MG63 (cell line): ENCODE measurements at regions not wholly inside any gene's neighbourhood (a gene's known extent, or its start where the extent isn't known, plus 50 kb on each side); places are given as distances from the start of the nearest gene placed in this dataset.

Experiments
- DNase-seq: peaks from one replicate; pipeline ENCODE4 v3.0.0-alpha.2; 2020
- H3K27me3 ChIP-seq: fragments of 250-450 bp; sonication (Bioruptor Pico); 2 replicates; pipeline ENCODE4 v1.5.1; 2020; ENCODE audit warnings: mild to moderate bottlenecking, moderate library complexity
- H3K36me3 ChIP-seq: fragments of 250-450 bp; sonication (Bioruptor Pico); 2 replicates; pipeline ENCODE4 v1.5.1; 2020; ENCODE audit warnings: mild to moderate bottlenecking, moderate library complexity
- H3K4me3 ChIP-seq: fragments of 250-450 bp; sonication (Bioruptor Pico); 2 replicates; pipeline ENCODE4 v1.5.1; 2020; ENCODE audit warnings: mild to moderate bottlenecking, moderate library complexity
- H3K9me3 ChIP-seq: fragments of 250-450 bp; sonication (Bioruptor Pico); 2 replicates; pipeline ENCODE4 v1.5.1; 2020; ENCODE audit warnings: mild to moderate bottlenecking, moderate library complexity

DNA sequence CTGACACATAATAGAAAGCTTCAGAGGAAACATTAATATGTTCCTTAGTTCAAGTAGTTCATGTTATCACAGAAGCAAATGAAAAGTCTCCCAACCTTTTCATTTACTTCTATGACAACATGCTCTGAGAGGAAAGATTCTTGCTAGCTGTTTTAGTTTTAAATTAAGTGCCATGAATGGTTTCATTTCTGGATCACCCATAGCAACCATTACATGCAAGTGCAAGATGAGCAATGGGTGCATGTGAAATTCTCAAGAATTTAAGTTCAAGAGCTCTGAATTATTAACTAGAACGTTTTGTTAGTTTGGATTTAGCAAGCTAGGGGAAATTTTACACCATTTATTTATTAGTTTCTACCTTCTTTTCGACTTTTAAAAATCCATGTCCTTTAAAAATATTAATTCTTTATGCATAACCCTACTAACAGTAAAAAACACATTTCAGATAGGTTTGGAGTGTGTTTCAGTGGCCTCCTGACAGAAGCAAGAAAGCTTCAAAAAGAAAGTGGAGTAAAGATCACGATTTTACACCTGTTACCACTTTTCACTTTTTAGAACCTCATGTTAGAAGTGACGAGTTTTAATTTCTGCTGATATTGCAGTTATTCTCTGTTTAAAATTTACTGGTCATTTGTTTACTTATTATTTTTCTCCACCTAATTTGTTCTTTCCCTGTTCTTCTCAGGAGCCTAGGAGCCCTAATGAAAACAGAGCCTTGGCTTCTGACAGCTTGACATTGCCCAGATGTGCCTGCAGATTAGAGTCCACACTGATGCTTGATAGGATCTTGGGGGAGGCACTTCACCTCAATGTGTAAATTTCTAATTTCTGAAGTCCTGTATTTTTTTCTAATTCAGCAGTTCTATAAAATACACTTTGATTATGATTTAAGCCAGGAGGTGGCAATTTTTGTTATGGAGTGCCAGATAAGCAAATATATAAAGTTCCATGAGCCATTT is 995.3 kb upstream of the PHF14 start:
- Histone ChIP-seq H3K27me3 (no peaks in the 10 kb centered on the region), H3K9me3 (no peaks in the 10 kb centered on the region), H3K4me3 (no peak overlapping the region), H3K36me3 (no peaks in the 10 kb centered on the region)
- DNase-seq = no peak

DNA sequence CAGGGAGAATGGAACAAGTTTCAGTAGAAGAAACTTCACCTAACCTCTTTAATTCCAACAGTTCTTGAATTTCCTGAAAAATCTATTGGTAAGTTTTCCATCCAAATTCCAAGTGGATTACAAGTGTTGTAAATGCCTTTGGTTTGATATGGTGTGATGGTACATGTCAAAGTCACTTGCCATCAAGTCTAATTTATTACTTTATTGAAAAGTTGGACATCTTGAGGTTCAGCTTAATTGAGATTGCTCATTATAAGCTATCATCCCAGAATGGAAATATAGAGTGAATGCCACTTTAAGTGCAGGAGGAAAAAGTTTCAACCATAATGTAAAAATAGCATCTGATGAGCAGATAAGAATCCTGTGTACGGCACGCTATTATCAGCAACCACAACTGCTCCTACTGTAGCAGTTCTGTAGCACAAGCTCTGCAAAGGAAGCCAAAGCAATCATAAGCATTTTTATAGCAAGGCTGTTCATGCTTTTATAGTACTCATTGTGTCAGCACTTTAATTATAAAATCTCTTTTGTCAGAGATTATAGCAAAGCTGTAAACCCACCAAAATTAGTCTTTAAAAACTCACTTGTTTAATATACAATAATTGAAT is 991.8 kb upstream of the PHF14 start:
- no peak overlapping the region for H3K4me3 ChIP-seq
- H3K36me3 ChIP-seq = no peaks in the 10 kb centered on the region
- H3K9me3 ChIP-seq = no peaks in the 10 kb centered on the region
- H3K27me3 ChIP-seq = no peaks in the 10 kb centered on the region
- no peak for DNase-seq

DNA sequence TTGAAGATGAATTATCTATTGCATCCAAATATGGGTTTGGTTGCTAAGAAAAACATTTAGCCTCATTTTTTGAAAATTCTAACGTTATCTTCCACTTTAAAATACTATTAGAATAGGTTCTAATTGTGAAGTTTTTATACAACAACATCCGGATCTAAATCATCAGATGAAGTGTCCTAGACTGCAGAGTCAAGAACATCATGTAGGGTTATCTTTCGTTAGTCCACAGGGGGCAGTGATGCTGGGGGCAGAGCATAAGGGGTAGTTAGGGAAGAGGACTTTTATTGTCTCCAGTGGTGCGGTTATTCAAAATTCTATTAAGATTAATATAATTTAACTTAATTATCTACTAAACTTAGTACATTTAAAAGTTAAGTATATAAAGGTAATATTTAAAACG is 990.6 kb upstream of the PHF14 start:
- Histone ChIP-seq H3K27me3 (no peaks in the 10 kb centered on the region), H3K4me3 (no peak overlapping the region), H3K9me3 (no peaks in the 10 kb centered on the region), H3K36me3 (no peaks in the 10 kb centered on the region)
- DNase-seq = no peak

DNA sequence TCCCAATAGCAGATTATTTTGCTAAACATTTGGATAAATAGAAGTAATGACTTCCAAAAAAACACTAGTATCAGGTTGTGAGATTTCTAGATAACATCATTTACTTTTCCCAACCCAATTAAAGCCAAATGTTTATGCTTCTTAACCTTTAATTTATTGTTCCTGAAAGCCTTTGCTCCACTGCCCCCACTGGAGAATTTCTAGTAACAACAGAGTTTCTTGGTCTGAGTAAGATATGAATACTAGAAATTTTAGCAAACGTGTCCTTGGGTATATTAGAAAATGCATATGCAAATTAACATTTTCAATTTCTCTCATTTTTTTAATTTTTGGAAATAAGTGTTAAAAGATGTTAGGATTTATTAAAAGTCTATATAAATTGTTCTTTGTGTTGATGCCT is 958.0 kb upstream of the PHF14 start:
- no peaks in the 10 kb centered on the region for H3K27me3 ChIP-seq
- no peak for DNase-seq
- no peaks in the 10 kb centered on the region for H3K36me3 ChIP-seq
- no peaks in the 10 kb centered on the region for H3K9me3 ChIP-seq
- no peak overlapping the region for H3K4me3 ChIP-seq

DNA sequence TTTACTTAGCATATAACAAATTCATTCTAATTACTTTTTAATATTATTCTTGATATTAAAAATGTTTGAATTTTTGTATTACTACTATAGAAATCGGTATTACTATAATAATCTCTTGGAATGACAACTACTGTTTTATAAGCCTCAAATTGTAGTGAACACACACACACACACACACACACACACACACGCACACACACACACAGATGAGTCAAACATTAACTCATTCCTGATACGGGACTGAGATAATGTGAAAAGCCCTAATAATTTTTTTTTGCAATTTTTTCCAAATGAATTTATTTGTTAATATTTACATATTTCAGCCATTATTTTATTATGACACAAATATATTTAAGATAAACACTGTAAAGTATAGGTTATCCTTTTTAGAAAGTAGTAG is 951.2 kb upstream of the PHF14 start:
- no peaks in the 10 kb centered on the region for H3K27me3 ChIP-seq
- no peak overlapping the region for H3K4me3 ChIP-seq
- no peak for DNase-seq
- no peaks in the 10 kb centered on the region for H3K9me3 ChIP-seq
- no peaks in the 10 kb centered on the region for H3K36me3 ChIP-seq

DNA sequence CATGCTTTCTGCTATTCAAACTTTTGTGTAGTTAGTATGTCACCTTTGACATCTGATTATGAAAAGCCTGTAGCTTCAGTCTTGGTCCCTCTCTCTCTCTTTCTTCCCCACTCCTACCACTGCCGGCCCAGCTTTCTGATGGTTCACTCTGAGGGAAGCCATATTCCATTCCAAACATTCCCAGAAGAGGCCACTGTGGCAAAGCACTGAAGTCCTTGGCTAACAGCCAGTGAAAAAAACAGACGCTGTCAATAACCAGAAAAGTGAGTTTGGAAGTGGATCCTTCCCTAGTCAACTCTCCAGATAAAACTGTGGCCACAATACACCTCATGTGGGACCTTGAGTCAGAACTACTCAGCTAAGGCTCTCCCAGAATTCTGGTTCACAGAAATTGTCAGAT is 950.7 kb upstream of the PHF14 start:
- Histone ChIP-seq H3K9me3 (no peaks in the 10 kb centered on the region), H3K4me3 (no peak overlapping the region), H3K36me3 (no peaks in the 10 kb centered on the region), H3K27me3 (no peaks in the 10 kb centered on the region)
- no peak for DNase-seq

DNA sequence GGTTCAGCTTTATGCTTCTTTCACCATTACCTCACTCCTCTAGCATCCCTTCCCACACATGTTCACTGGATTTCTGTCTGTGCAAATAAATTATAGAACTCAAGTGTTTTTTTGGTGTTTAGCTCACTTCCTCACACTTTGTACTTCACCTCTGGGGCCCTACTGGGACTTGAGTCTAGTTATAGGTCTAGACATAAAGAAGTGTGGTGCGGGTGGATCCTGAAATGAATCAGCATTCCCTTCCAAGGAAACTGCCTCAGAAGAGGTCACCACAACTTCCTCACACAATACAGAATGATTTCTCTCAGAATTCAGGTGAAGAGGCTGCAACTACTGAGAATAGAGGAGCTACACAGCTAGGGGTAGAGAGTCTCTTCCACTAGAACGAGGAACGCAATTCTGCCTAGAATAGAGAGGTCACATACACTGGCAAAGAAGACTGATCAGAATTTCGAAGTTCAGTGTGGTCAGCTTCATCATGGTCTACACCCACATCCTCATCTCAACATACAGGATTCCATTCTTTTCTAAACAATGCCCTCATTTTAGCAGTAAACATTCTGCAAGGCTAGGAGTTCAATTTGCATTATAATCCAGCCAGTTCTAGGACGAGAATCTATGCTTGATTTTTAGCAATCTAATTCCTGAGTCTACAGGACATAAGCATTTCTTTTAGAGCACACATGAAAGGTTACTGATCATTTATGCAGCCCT is 938.7 kb upstream of the PHF14 start:
- H3K9me3 ChIP-seq = no peaks in the 10 kb centered on the region
- DNase-seq = no peak
- no peak overlapping the region for H3K4me3 ChIP-seq
- H3K27me3 ChIP-seq = no peaks in the 10 kb centered on the region
- H3K36me3 ChIP-seq = no peaks in the 10 kb centered on the region

DNA sequence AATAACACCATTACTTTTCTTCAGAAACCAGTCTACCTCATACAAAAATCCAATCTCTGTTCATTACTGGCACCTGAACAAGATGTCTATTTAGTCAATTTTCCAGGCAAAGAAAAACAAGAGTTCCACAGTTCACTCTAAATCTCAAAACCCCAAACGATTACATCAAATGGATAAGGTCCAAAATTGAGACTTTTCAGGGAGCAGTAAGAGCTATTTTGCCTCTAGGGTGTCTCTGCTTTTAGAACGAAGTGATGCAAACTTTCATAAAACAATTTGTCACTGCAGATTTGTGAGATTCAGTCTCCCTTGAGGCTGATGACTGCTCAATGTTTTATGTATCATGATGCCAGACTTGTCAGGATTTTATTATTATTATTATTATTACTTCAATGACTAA is 937.0 kb upstream of the PHF14 start:
- H3K4me3 ChIP-seq = no peak overlapping the region
- H3K36me3 ChIP-seq = no peaks in the 10 kb centered on the region
- no peaks in the 10 kb centered on the region for H3K27me3 ChIP-seq
- no peak for DNase-seq
- H3K9me3 ChIP-seq = no peaks in the 10 kb centered on the region

DNA sequence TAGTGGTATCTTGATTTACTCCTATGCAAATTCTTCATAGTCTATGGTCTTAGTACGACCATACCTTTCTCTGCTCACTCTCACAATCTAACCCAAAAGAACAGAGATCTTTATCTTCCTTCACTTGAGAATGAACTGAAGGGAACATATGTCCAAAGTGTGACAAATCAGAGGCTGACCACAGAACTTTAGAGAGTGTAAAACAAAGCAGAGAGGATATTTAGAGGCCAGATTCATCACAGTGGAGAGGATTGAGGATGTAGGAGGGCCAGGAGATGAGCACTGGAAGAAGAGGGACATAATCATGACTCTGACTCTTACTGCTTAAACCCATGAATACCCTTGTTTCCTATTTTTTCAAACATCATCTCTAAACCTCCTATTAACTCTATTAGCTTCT is 935.3 kb upstream of the PHF14 start:
- no peaks in the 10 kb centered on the region for H3K36me3 ChIP-seq
- H3K4me3 ChIP-seq = no peak overlapping the region
- no peaks in the 10 kb centered on the region for H3K27me3 ChIP-seq
- no peaks in the 10 kb centered on the region for H3K9me3 ChIP-seq
- no peak for DNase-seq

DNA sequence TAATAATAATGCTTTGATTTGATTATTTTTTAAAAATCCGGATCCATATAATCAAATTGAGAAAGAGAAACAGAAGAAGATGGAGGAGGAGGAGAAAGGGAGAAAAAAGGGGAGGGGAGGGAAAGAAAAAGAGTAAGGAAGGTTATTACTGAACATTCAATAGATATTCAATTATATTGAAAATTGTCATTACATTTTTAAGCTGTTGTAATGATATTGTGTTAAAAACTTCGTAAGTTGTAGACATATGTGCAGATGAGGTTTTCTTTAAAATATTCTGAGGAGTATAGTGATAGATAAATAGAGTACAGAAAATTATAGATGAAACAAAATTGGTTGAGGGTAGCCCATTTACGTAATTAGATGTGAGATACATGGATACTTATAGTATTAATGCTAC is 933.0 kb upstream of the PHF14 start:
- Histone ChIP-seq H3K36me3 (no peaks in the 10 kb centered on the region), H3K9me3 (no peaks in the 10 kb centered on the region), H3K27me3 (no peaks in the 10 kb centered on the region), H3K4me3 (no peak overlapping the region)
- DNase-seq = no peak

DNA sequence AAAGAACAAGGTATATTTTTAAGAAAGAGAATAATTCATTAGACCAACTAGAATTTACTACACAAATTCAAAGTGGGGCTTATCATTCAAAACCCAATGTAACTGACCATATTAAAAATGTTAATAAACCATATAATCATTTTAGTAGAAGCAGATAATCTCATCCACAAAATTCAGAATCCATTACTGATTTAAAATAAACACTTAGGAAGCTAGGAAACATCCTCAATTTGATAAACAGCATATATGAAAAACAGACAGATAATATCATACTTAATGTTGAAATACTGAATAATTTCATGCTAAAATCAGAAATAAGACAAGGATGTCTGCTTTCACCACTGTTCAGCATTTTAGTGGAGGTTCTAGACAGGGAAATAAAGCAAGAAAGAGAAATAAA is 902.8 kb upstream of the PHF14 start:
- Histone ChIP-seq H3K27me3 (no peaks in the 10 kb centered on the region), H3K36me3 (no peaks in the 10 kb centered on the region), H3K4me3 (no peak overlapping the region), H3K9me3 (no peaks in the 10 kb centered on the region)
- DNase-seq = no peak

DNA sequence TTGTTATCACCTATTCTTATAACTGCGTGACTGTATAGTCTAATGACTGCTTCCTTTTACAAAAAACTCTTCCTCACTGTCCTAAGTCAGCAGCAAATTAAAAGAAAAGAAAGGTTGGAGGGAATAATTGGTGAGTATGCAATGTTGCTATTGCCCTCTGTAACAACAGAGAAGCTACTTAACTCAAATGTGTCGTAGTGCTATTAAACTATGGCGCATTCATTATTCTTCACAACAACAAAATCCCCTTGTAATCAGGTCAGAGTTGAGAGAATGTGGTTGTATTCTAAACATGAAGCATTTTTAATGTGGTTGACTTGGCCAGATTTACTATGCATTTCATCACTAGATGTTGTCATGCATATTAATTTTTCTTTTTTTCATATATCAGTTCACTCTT is 897.8 kb upstream of the PHF14 start:
- DNase-seq = no peak
- Histone ChIP-seq H3K9me3 (no peaks in the 10 kb centered on the region), H3K4me3 (no peak overlapping the region), H3K36me3 (no peaks in the 10 kb centered on the region), H3K27me3 (no peaks in the 10 kb centered on the region)

DNA sequence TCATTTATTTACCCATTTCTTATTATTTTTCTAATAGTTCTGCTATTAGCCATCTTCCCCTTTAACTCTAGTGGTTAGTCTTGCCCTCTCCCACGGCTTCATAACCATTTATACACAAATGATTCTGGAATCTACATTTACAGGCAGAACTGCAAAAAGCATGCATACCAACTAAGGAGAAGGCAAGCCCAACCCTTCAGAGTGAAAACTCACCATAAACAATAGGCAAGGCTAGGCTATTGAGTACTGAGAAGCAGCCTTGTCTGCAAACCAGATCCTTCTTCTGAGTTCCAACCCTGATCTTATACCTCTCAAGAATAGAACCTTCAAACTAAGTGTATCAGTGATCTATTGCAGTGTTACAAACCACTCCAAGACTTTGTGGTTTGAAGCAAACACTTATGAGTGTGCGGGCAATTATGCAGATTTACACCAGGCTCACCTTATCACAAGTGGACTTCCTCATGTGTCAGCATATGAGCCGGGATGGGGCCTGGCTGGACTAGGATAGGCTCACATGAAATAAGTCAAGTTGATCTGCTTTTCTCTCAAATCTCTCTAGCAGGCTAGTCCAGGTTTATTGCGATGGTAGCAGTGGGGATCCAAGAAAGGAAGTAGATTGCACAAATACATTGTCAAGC is 896.9 kb upstream of the PHF14 start:
- no peaks in the 10 kb centered on the region for H3K27me3 ChIP-seq
- no peaks in the 10 kb centered on the region for H3K36me3 ChIP-seq
- H3K4me3 ChIP-seq = no peak overlapping the region
- H3K9me3 ChIP-seq = no peaks in the 10 kb centered on the region
- no peak for DNase-seq

DNA sequence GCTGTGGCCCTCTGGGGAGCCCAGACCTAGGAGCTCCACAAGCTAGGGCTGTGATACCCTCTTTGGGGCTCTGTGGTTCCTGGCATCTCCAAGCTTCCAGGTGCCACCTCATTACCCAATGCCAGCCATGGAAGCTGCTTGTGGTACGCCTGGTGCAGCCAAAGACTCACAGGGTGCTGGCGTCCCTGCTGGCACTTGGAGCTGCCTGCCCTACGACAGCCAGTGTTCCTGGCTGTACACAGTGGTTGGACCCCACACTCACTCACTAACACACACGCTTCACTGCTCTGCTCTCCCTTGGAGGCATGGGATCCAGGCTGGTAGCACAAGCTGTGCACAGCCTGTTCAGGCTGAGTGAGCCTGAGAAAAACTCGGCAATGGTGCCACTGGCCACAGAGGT is 894.1 kb upstream of the PHF14 start:
- no peak for DNase-seq
- Histone ChIP-seq H3K27me3 (no peaks in the 10 kb centered on the region), H3K36me3 (no peaks in the 10 kb centered on the region), H3K4me3 (no peak overlapping the region), H3K9me3 (no peaks in the 10 kb centered on the region)

DNA sequence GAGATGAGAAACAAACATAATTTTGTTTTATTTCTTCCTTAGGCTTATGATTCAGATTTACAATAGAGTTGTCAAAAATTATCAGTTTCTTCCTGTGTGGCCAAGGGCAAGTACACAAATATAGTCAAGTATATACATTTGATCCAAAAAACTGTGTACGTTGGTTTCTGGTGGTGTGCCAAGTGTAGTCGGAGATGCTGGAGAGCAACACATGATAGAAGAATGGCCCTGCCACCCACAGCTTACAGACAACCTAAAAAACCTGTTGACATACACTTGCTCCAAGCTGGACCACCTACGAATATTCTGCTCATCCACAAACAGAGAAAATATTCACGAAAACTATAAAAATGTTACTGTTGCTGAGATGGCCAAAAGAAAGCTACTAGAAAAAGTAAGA is 890.8 kb upstream of the PHF14 start:
- Histone ChIP-seq H3K36me3 (no peaks in the 10 kb centered on the region), H3K4me3 (no peak overlapping the region), H3K9me3 (no peaks in the 10 kb centered on the region), H3K27me3 (no peaks in the 10 kb centered on the region)
- DNase-seq = no peak

DNA sequence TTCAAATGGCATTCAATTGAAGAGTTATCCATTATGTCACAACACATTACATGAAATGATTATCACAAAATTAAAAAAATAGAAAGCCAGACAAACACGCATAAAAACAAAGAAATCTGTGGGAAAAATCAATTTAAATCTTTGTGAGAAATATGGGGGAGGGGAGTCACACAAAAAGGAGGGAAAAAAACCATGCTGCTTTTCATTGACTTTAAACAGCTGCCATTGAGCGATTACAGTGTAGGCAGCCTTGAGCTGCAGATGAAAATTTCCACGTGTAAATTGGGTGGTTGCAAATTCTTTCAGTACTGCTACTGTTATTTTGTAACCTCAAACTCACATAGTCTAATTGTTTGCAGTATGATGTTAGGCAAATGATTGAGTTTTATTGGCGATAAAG is 889.9 kb upstream of the PHF14 start:
- no peaks in the 10 kb centered on the region for H3K36me3 ChIP-seq
- no peak overlapping the region for H3K4me3 ChIP-seq
- no peaks in the 10 kb centered on the region for H3K9me3 ChIP-seq
- H3K27me3 ChIP-seq = no peaks in the 10 kb centered on the region
- no peak for DNase-seq

DNA sequence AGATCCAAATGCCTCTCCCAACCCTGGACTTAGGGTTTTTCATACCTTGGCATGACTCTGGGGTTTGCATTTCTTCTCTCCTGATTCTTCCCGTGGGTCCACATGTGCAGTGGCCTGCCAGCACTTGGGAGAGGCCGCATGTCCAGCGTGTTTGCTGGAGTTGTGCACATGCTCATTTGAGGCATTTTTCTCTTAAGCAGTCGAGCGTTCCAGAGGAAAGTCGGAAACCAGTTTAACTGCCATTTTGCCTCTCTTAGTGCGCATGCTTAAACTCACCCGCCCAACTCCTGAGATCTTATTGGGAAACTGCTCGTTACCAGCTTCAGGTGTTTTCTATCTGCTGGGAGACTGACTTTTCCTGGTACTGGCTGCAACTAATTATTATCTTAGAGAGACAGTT is 888.4 kb upstream of the PHF14 start:
- Histone ChIP-seq H3K9me3 (no peaks in the 10 kb centered on the region), H3K27me3 (no peaks in the 10 kb centered on the region)

More for the DNA sequence above, 888.4 kb upstream of the PHF14 start:
- Histone ChIP-seq H3K36me3 (no peaks in the 10 kb centered on the region), H3K4me3 (no peak overlapping the region)
- no peak for DNase-seq
